ENCODE measurements at regions not wholly inside any gene's neighbourhood (a gene's known extent, or its start where the extent isn't known, plus 50 kb on each side); places are given as distances from the start of the nearest gene placed in this dataset.

- DNase-seq (ENCODE audit: low spot score) = no peak
Observed at GRCh38 chr5:156137071-156137869, 189.7 kb upstream of the SGCD start.

- no peak for DNase-seq (ENCODE audit: low spot score)
Observed at GRCh38 chr5:156142867-156143266, 184.1 kb upstream of the SGCD start.

- DNase-seq (ENCODE audit: low spot score) = no peak
Observed at GRCh38 chr5:156147261-156147943, 179.6 kb upstream of the SGCD start.

- no peak for DNase-seq (ENCODE audit: low spot score)
Observed at GRCh38 chr5:156147944-156148285, 179.0 kb upstream of the SGCD start.

GRCh38 chr5:156148301-156148700, 178.7 kb upstream of the SGCD start:
- DNase-seq (ENCODE audit: low spot score) = no peak

GRCh38 chr5:156149213-156149612, 177.8 kb upstream of the SGCD start:
- no peak for DNase-seq (ENCODE audit: low spot score)

- DNase-seq (ENCODE audit: low spot score) = no peak
Observed at GRCh38 chr5:156153602-156154001, 173.4 kb upstream of the SGCD start.

- DNase-seq (ENCODE audit: low spot score) = no peak
Observed at GRCh38 chr5:156154757-156155156, 172.2 kb upstream of the SGCD start.

- no peak for DNase-seq (ENCODE audit: low spot score)
Observed at GRCh38 chr5:156155598-156155997, 171.4 kb upstream of the SGCD start.

GRCh38 chr5:156164306-156164705, 162.7 kb upstream of the SGCD start:
- no peak for DNase-seq (ENCODE audit: low spot score)

GRCh38 chr5:156169495-156169894, 157.5 kb upstream of the SGCD start:
- DNase-seq (ENCODE audit: low spot score) = no peak

- no peak for DNase-seq (ENCODE audit: low spot score)
Observed at GRCh38 chr5:156170351-156170961, 156.5 kb upstream of the SGCD start.

- no peak for DNase-seq (ENCODE audit: low spot score)
Observed at GRCh38 chr5:156174225-156174624, 152.7 kb upstream of the SGCD start.

- DNase-seq (ENCODE audit: low spot score) = no peak
Observed at GRCh38 chr5:156178117-156178516, 148.8 kb upstream of the SGCD start.

GRCh38 chr5:156181656-156182055, 145.3 kb upstream of the SGCD start:
- no peak for DNase-seq (ENCODE audit: low spot score)

- DNase-seq (ENCODE audit: low spot score) = no peak
Observed at GRCh38 chr5:156182174-156182967, 144.6 kb upstream of the SGCD start.

GRCh38 chr5:156186760-156187159, 140.2 kb upstream of the SGCD start:
- DNase-seq (ENCODE audit: low spot score) = no peak

GRCh38 chr5:156188016-156188415, 138.9 kb upstream of the SGCD start:
- no peak for DNase-seq (ENCODE audit: low spot score)

GRCh38 chr5:156189628-156190027, 137.3 kb upstream of the SGCD start:
- no peak for DNase-seq (ENCODE audit: low spot score)

- no peak for DNase-seq (ENCODE audit: low spot score)
Observed at GRCh38 chr5:156191547-156191946, 135.4 kb upstream of the SGCD start.

- DNase-seq (ENCODE audit: low spot score) = no peak
Observed at GRCh38 chr5:156197042-156197635, 129.8 kb upstream of the SGCD start.

- DNase-seq (ENCODE audit: low spot score) = no peak
Observed at GRCh38 chr5:156199045-156199444, 127.9 kb upstream of the SGCD start.
